HepG2 (cell line): ENCODE measurements at regions not wholly inside any gene's neighbourhood (a gene's known extent, or its start where the extent isn't known, plus 50 kb on each side); places are given as distances from the start of the nearest gene placed in this dataset.

ENCODE experiments used
- ATAC-seq: fragments of 200-7000 bp; cut with Tn5 transposase; 3 replicates; pipeline ENCODE4 v1.9.1; 2020; ENCODE audit warnings: mild to moderate bottlenecking, moderate library complexity
- BruUV-seq: library from RNA; stranded (reverse); fragments of 400-500 nt; replicated peaks from 2 replicates; lab custom pipeline; 2021; lab: Mats Ljungman, UMichigan
- CTCF ChIA-PET: fragments of 300-600 bp; formaldehyde crosslinking; extraction: SDS; loops from one replicate; lab custom pipeline; 2021; ENCODE audit warnings: low total read pairs, inconsistent platforms, low intra/inter-chr PET ratio; lab: Yijun Ruan, JAX
- POLR2A ChIA-PET: fragments of 350-600 bp; sonication (Branson Sonifier 250); formaldehyde crosslinking; loops from one replicate; lab custom pipeline; 2020; ENCODE audit warnings: antibody characterized with exemption, inconsistent platforms; lab: Yijun Ruan, JAX
- DNase-seq: peaks from one replicate; pipeline ENCODE4 v3.0.0-alpha.2; 2015; ENCODE audit warnings: low spot score
- FAIRE-seq: peaks from 3 replicates; lab custom pipeline; 2011; peaks lifted over from hg19 to GRCh38; lab: Jason Lieb, UNC
- H2AFZ ChIP-seq: one replicate; pipeline ENCODE4 v1.6.1; 2011; ENCODE audit warnings: low read length, inconsistent platforms
- H3K27ac ChIP-seq: fragments of 300-600 bp; 3 replicates; pipeline ENCODE4 v1.8.0; 2011; ENCODE audit warnings: mixed run types, mild to moderate bottlenecking, mixed read lengths, low read length, inconsistent platforms; ENCODE audit not compliant: insufficient read depth; ENCODE audit errors: extremely low read length
- H3K27me3 ChIP-seq, 2 experiments: fragments of 200-600 bp in 1 of 2; 2 replicates in 1 of 2; 3 replicates in 1 of 2; pipeline versions ENCODE4 v1.6.0 to v1.8.0; 2011; ENCODE audit warnings: low read length in 2 of 2, mild to moderate bottlenecking in 2 of 2, moderate library complexity in 2 of 2, inconsistent platforms in 1 of 2; ENCODE audit not compliant: insufficient read depth in 2 of 2, control insufficient read depth in 1 of 2
- H3K36me3 ChIP-seq, 2 experiments: fragments of 200-600 bp in 1 of 2; replicated peaks in 1 of 2; 2 replicates in 1 of 2; 3 replicates in 1 of 2; pipeline versions ENCODE4 v1.5.1 to v1.8.0; 2011; ENCODE audit warnings: low read length in 2 of 2, inconsistent platforms in 1 of 2; ENCODE audit not compliant: insufficient read depth in 2 of 2, control insufficient read depth in 1 of 2
- H3K4me1 ChIP-seq: 2 replicates; pipeline ENCODE4 v1.5.1; 2012; ENCODE audit warnings: low read length, inconsistent platforms; ENCODE audit not compliant: insufficient read depth
- H3K4me2 ChIP-seq: 2 replicates; pipeline ENCODE4 v1.6.0; 2011; ENCODE audit warnings: low read depth, low read length, inconsistent platforms
- H3K4me3 ChIP-seq, 3 experiments: fragments of 200-600 bp in 1 of 3; sonication (generic), shearing (Covaris generic) in 1 of 3; replicated peaks in 1 of 3; 2 replicates each; pipeline ENCODE4 v1.5.1; 2011 to 2016; ENCODE audit warnings: low read length in 3 of 3, inconsistent platforms in 2 of 3, low read depth in 2 of 3, mild to moderate bottlenecking in 2 of 3, control low read depth in 1 of 3, mixed read lengths in 1 of 3; ENCODE audit not compliant: insufficient read depth in 1 of 3
- H3K79me2 ChIP-seq: one replicate; pipeline ENCODE4 v1.6.1; 2011; ENCODE audit warnings: low read length, inconsistent platforms; ENCODE audit not compliant: insufficient read depth
- H3K9ac ChIP-seq: 2 replicates; pipeline ENCODE4 v1.6.0; 2011; ENCODE audit warnings: mild to moderate bottlenecking, low read depth, low read length, inconsistent platforms; ENCODE audit not compliant: insufficient read depth
- H3K9me3 ChIP-seq: 2 replicates; pipeline ENCODE4 v1.5.1; 2012; ENCODE audit warnings: mild to moderate bottlenecking, low read length
- H4K20me1 ChIP-seq: 2 replicates; pipeline ENCODE4 v1.6.0; 2011; ENCODE audit warnings: inconsistent platforms, mild to moderate bottlenecking, low read length, moderate library complexity; ENCODE audit not compliant: insufficient read depth
- BHLHE40 ChIP-seq: IDR thresholded peaks from 2 replicates; pipeline ENCODE4 v1.6.1; 2011; ENCODE audit warnings: low read length, improper control_type of control experiment
- CEBPB ChIP-seq: IDR thresholded peaks from 2 replicates; pipeline ENCODE4 v1.6.1; 2011; ENCODE audit warnings: low read depth, low read length, improper control_type of control experiment, borderline replicate concordance
- DR1 ChIP-seq: sonication (generic); formaldehyde crosslinking; IDR thresholded peaks from 2 replicates; pipeline ENCODE4 v1.8.0; 2021; ENCODE audit warnings: mild to moderate bottlenecking, missing genetic modification reagents, inconsistent platforms
- FOXA1 ChIP-seq, 2 experiments: fragments of 450-650 bp in 1 of 2; sonication (generic) in 1 of 2; formaldehyde crosslinking in 1 of 2; IDR thresholded peaks; 2 replicates each; pipeline versions ENCODE4 v1.4.0 to v1.6.1; 2016 to 2020; ENCODE audit warnings: missing genetic modification reagents in 1 of 2
- KDM4B ChIP-seq: sonication (generic); formaldehyde crosslinking; IDR thresholded peaks from 2 replicates; pipeline ENCODE4 v1.4.0; 2020; ENCODE audit warnings: missing genetic modification reagents
- MAFF ChIP-seq: IDR thresholded peaks from 2 replicates; pipeline ENCODE4 v1.6.1; 2011; ENCODE audit warnings: low read depth, low read length, improper control_type of control experiment
- MAFK ChIP-seq, 2 experiments: IDR thresholded peaks in 1 of 2; conservative IDR thresholded peaks in 1 of 2; 2 replicates each; pipeline ENCODE4 v1.6.1; 2011; ENCODE audit warnings: improper control_type of control experiment in 2 of 2, low read length in 2 of 2
- NFATC3 ChIP-seq: sonication (generic); formaldehyde crosslinking; IDR thresholded peaks from 2 replicates; pipeline ENCODE4 v1.5.1; 2020; ENCODE audit warnings: mild to moderate bottlenecking, missing genetic modification reagents
- RFXANK ChIP-seq: IDR thresholded peaks from 2 replicates; pipeline ENCODE4 v1.6.1; 2016
- SUZ12 ChIP-seq: fragments of 150-350 bp; IDR thresholded peaks from 2 replicates; pipeline ENCODE4 v1.6.1; 2014; ENCODE audit warnings: low read depth, low read length
- ZKSCAN1 ChIP-seq: fragments of 150-350 bp; IDR thresholded peaks from 2 replicates; pipeline ENCODE4 v1.6.1; 2014; ENCODE audit warnings: low read length
- ZNF256 ChIP-seq: sonication (generic); formaldehyde crosslinking; conservative IDR thresholded peaks from 2 replicates; pipeline ENCODE4 v1.4.0; 2020; ENCODE audit warnings: missing genetic modification reagents
- ZNF382 ChIP-seq: sonication (generic); formaldehyde crosslinking; IDR thresholded peaks from 2 replicates; pipeline ENCODE4 v1.5.0; 2020; ENCODE audit warnings: missing genetic modification reagents, mild to moderate bottlenecking, borderline replicate concordance
- ZNF747 ChIP-seq: sonication (generic); formaldehyde crosslinking; IDR thresholded peaks from 2 replicates; pipeline ENCODE4 v1.8.1; 2023; ENCODE audit warnings: missing genetic modification reagents, mild to moderate bottlenecking, borderline replicate concordance
- ZNF792 ChIP-seq: IDR thresholded peaks from 2 replicates; pipeline ENCODE4 v1.6.1; 2016
- WGBS: methylation state at CpG from one replicate; pipeline ENCODE4 v1.1.6; 2017; ENCODE audit warnings: low lambda C conversion rate; 5-methylcytosine and 5-hydroxymethylcytosine counted together
- in situ Hi-C: cut with HindIII; loops from 2 replicates; pipeline ENCODE4 v1.10.0; 2017; ENCODE audit warnings: low pct_unique_long_range_greater_than_20kb; ENCODE audit not compliant: extremely low pct_ligation_motif_present
- intact Hi-C: fragments of 100-400 bp; cut with micrococcal nuclease; formaldehyde crosslinking; loops from one replicate; pipeline ENCODE4 v1.10.0; 2022; ENCODE audit not compliant: unreplicated experiment
- TF ChIP-seq, protein P1 (sequence below): sonication (generic); formaldehyde crosslinking; IDR thresholded peaks from 2 replicates; pipeline ENCODE4 v1.4.0; 2020; ENCODE audit warnings: missing genetic modification reagents
- TF ChIP-seq, protein P2 (sequence below): sonication (generic); formaldehyde crosslinking; IDR thresholded peaks from 2 replicates; pipeline ENCODE4 v1.4.0; 2020; ENCODE audit warnings: mild to moderate bottlenecking, low read depth, missing genetic modification reagents

DNA sequence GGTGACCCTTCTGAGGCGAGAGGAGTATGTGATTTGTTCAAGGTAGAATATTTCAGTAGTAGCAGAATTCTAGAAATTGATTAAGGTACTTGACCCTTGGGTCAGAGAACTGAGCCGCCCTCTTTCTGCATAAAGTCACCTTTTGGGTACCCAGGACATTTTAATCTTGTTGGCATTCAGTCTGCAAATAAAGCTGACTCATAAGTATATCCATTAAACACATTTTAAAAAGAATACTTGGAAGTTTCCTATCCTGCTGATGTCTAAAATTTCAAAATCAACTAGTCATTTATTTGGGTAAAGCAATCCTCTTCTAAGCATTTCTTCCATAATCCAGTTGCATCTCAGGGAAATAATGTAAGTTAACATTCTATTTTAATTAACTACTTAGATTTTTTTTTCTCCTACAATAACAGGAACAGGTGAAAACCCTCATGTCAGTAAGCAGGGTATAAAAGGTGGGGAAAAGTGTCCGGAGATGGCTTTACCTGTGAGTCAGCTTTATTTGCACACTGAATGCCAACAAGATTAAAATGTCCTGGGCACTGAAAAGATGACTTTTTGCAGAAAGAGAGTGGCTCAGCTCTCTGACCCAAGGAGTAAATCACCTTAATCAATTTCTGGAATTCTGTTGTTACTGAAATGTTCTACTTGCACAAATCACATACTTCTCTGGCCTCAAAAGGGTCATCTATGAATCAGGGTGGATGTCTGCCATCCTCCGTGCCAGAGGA is 78.7 kb upstream of the ITGA6 start:
- Histone ChIP-seq H3K27ac (no peak overlapping the region), H3K36me3 (no peaks in the 10 kb centered on the region), H3K4me3 (no peak overlapping the region), H3K4me1 (no peaks in the 10 kb centered on the region), H4K20me1 (no peaks in the 10 kb centered on the region), H3K9ac (no peak overlapping the region), H3K9me3 (peaks cover 9% of the 10 kb centered on the region), H3K4me2 (no peak overlapping the region), H2AFZ (no peak overlapping the region), H3K27me3 (peaks cover 0 to 3% of the 10 kb centered on the region in 2 experiments; a peak in 1 of 5 replicates), H3K79me2 (no peaks in the 10 kb centered on the region)
- ChIA-PET POLR2A (no interaction called here), CTCF (no interaction called here)
- in situ Hi-C loops = no loop called here
- peak in 1 of 2 experiments; percentile 44; a peak in 2 of 4 replicates for TF ChIP-seq MAFK (conservative IDR thresholded peaks at IDR 0.05 in 1 of 2, IDR thresholded peaks at IDR 0.05 in 1 of 2; ENCODE audit: low read length in 2 of 2)
- TF ChIP-seq, protein P1, sequence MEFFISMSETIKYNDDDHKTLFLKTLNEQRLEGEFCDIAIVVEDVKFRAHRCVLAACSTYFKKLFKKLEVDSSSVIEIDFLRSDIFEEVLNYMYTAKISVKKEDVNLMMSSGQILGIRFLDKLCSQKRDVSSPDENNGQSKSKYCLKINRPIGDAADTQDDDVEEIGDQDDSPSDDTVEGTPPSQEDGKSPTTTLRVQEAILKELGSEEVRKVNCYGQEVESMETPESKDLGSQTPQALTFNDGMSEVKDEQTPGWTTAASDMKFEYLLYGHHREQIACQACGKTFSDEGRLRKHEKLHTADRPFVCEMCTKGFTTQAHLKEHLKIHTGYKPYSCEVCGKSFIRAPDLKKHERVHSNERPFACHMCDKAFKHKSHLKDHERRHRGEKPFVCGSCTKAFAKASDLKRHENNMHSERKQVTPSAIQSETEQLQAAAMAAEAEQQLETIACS = no peak
- TF ChIP-seq MAFF = 0 out of 2 replicates have a peak, but pooled peaks have one; percentile 13
- DNase-seq (no peak), FAIRE-seq (no peak), ATAC-seq (no peak)
- BruUV-seq = no TSS peak
- intact Hi-C loops = no loop called here
- 39% methylated on average over 4 of the region's 4 CpGs for WGBS

DNA sequence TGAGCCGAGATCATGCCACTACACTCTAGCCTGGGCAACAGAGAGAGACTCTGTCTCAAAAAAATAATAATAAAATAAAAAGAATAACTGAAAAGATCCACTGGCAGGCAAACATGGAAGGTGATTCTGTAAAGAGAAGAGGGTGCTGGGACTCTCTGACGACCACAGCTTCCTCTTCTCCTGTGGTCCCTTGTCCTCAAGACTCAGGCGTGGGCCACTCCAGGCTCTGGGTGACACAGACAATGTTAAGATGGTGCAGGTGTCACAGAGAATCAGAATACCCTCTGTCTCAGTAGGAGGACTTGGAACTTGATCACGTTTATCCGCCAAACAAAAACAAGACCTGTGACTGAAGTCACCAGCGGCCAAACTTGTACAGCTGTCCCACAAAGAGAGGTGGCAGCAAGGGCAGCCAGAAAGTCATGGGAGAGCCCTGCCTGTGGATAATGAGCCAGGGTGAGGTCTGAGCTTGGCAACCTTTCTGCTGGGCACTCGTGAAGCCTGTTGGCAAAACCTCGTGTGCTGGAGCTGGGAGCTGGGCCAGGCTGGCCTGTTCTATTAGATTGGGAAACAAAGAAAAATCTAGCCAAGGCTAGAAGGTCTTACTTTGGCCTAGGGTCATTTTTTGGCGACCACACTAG is 76.4 kb upstream of the ITGA6 start:
- POLR2A ChIA-PET = no interaction called here
- no peaks in the 10 kb centered on the region for H4K20me1 ChIP-seq
- in situ Hi-C loops (no loop called here), intact Hi-C loops (no loop called here)
- no peaks in the 10 kb centered on the region for H3K79me2 ChIP-seq
- DNase-seq = no peak
- H3K36me3 ChIP-seq = no peaks in the 10 kb centered on the region
- no peak overlapping the region for H3K4me2 ChIP-seq
- H3K27ac ChIP-seq = no peak overlapping the region
- FAIRE-seq = no peak
- H3K4me3 ChIP-seq = no peak overlapping the region
- no peak for ATAC-seq
- no peaks in the 10 kb centered on the region for H3K4me1 ChIP-seq
- no peak overlapping the region for H2AFZ ChIP-seq
- no peak overlapping the region for H3K9ac ChIP-seq
- WGBS = 35% methylated on average over 9 of the region's 9 CpGs
- H3K9me3 ChIP-seq = no peaks in the 10 kb centered on the region
- H3K27me3 ChIP-seq = peaks cover 0 to 7% of the 10 kb centered on the region in 2 experiments; a peak in 1 of 5 replicates
- no TSS peak for BruUV-seq
- CTCF ChIA-PET = no interaction called here
- TF ChIP-seq ZNF256 = no peak
- TF ChIP-seq FOXA1 (IDR thresholded peaks at IDR 0.05) = no peak
- TF ChIP-seq FOXA1 (CRISPR knock-in tag; IDR thresholded peaks at IDR 0.05) = no peak
- TF ChIP-seq KDM4B (CRISPR knock-in tag) = no peak
- TF ChIP-seq CEBPB = no peak
- TF ChIP-seq ZNF792 (CRISPR knock-in tag) = no peak
- no peak for TF ChIP-seq ZKSCAN1
- no peak for TF ChIP-seq SUZ12
- no peak for TF ChIP-seq RFXANK
- TF ChIP-seq DR1 (CRISPR knock-in tag) = no peak
- no peak for TF ChIP-seq BHLHE40
- no peak for TF ChIP-seq ZNF382 (CRISPR knock-in tag)
- TF ChIP-seq, protein P2, sequence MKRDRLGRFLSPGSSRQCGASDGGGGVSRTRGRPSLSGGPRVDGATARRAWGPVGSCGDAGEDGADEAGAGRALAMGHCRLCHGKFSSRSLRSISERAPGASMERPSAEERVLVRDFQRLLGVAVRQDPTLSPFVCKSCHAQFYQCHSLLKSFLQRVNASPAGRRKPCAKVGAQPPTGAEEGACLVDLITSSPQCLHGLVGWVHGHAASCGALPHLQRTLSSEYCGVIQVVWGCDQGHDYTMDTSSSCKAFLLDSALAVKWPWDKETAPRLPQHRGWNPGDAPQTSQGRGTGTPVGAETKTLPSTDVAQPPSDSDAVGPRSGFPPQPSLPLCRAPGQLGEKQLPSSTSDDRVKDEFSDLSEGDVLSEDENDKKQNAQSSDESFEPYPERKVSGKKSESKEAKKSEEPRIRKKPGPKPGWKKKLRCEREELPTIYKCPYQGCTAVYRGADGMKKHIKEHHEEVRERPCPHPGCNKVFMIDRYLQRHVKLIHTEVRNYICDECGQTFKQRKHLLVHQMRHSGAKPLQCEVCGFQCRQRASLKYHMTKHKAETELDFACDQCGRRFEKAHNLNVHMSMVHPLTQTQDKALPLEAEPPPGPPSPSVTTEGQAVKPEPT = no peak
- TF ChIP-seq ZNF747 (CRISPR knock-in tag) = no peak
- TF ChIP-seq NFATC3 = no peak
